HG03175 (cell line): ENCODE measurements at regions not wholly inside any gene's neighbourhood (a gene's known extent, or its start where the extent isn't known, plus 50 kb on each side); places are given as distances from the start of the nearest gene placed in this dataset.
"Not testable (repeated sequence)": the region's sequence is repeated elsewhere in the genome, so short reads cannot be mapped to it uniquely, and the experiment has no call there.

Experiments used
- ATAC-seq: cut with Tn5 transposase; IDR thresholded peaks from one replicate; pipeline ENCODE4 v1.9.1; 2021; ENCODE audit warnings: mild to moderate bottlenecking, moderate library complexity; ENCODE audit not compliant: unreplicated experiment

DNA sequence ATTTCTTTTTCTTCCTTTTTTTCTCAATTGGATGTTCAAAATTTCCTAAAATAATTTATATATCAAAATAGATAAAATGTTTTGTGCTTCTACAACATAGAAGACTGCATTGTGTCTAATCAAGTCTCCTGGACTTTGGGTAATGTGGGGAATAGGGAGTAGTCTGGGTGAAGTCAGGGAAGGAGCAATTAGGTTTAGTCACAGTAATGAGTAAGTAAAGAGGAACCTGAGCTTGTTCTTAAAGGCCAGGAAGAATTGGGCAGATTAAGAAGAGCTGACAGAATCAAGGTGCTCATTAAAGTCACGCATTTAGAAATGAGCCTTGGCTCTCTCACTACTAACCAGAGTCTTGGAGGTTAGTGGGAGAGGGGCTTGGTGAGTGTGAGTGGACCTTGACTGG lies 233.3 kb upstream of the SSTR1 start:
- no peak for ATAC-seq

GRCh38 chr14:37977481-37977880 lies 230.2 kb upstream of the SSTR1 start:
- no peak for ATAC-seq

DNA sequence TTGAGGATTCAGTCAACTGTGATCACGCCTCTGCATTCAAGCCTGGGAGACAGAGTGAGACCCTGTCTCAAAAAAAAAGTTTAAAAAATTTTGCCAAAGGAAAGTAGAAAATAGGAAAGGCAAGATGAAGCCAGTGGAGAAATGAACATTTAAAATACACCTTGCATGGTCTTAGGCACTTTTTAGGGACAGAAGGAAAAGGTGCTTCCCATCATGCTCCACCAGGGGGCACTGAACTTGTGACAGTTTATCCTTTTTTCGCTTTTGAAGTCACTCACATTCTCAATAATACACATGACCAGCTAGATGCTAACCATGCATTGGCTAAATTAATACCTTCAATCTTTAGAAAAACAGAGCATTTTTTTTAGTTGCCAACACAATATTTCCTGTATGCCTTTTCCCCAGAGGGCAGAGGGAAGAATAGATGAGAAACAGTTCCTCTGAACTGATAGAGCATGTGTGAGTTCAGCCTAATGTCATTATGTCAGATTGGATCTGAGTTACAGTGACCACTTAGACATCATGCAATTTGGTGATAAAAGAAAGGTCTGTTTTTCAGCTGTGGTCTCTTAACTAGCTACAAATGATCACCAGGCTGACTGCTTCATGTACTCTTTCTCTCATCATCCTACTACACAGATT lies 221.8 kb upstream of the SSTR1 start:
- ATAC-seq: no peak

DNA sequence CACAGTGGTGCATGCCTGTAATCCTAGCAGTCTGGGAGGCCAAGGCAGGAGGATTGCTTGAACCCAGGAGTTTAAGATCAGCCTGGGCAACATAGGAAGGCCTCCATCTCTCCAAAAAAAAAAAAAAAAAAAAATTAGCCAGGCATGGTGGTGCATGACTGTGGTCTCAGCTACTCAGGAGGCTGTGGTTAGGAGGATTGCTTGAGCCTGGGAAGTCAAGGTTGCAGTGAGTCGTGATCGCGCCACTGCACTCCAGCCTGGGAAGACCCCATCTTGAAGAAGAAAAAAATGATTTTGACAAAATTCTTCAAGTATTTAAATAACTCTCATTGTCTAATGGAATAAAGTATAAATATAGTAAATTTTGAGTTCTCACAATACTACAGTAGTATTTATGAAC lies 219.2 kb upstream of the SSTR1 start:
- ATAC-seq: no peak

GRCh38 chr14:37991027-37991426 lies 216.7 kb upstream of the SSTR1 start:
- no peak for ATAC-seq

- ATAC-seq: no peak
Measured at GRCh38 chr14:37992499-37992898, 215.2 kb upstream of the SSTR1 start.

DNA sequence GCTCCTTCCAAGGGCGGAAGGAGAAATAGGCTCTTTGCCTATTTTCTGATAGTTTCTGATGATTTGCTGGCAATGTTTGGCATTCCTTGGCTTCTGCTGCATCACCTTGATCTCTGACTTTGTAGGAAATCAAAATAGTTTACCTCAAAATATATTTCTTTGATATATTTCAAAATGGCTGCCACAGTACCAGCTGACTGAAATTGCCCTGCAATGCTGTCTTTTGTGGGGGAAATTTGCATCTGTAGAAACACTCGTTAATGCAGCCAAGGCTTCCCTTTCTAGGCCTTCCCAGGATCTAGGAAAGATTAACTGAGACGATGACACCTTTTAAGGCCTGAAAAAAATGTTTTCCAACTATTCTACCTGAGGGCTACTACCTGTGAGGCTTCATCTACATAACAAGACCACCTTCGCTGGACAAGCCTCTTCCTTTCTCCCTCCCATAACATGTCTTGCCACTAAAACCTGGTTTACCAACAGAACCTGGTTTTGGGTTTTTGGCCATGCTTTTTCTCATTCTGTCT lies 212.8 kb upstream of the SSTR1 start:
- no peak for ATAC-seq

GRCh38 chr14:37997017-37997416 lies 210.7 kb upstream of the SSTR1 start:
- no peak for ATAC-seq

DNA sequence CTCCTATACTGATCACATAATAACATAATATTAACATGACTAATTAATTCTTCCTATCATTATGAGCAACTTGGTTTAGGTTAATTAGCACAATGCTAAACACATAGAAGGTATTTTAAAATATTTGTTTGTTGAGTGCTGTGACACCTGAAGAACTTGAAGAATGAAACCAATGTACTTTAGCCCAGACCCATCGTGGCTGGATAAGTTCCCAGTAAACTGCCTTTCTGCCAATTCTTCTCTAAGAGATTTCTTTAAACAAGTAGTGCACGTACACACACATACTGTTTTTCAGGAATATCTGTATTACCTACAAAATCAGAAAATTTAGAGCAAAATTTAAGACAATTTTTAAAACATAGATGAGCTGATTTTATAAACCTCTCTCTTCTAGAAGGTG lies 207.4 kb upstream of the SSTR1 start:
- ATAC-seq: no peak

DNA sequence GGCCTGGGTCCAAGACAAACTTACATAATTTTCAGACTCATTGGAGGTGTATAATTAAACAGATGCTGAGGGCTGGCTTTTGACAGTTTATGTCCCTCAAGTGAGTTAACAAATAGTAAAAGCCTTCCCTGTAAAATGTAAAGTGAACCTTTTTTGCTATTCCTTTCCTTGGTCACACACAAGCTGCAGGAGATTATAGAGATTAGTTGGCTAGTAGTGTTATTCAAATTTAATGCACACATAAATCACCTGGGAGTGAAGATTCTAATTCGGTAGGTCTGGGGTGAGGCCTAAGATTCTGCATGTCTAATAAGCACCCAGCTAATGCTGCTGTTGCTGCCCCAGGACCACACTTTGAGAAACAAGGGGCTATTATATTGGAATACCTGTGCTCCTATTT lies 206.2 kb upstream of the SSTR1 start:
- no peak for ATAC-seq

DNA sequence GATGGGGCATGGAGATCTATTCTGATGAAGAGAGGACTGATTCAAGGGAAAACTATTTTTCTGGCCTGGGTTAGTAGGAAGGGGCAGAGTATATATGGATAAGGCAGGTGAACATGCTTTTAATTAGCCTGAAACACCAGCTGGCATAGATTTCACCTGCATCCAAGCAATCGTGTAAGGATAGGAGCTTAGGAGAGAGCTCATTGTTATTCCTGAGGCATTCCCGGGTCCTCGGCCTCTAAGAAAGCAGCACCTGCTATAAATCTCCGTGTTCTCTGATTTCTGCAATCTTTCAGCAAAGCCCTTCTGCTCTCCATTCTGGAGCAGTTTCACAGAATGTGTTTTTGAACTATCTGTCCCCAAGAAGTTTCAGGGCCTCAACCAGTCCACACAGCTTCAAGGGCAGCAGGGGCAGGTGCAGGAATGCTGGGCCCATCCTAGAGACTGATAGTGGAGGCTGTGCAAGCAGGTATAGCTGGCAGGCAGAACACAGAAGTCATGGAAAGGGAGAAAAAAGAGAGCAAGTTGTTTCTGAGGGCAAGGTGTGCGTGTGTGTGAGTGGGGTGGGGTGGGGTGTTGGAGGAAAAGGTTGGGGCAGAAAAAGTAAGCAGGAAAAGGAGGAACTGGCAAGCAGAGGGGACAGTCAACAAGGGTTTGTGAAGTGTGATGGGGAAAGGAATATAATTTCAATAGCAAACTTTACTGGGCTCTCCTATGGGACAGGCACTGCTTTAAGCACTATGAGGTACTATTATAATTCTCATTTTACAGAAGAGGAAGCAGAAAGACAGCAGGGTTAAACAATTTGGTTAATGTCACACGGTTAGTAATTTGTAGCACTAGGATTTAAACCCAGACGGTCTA lies 203.7 kb upstream of the SSTR1 start:
- no peak for ATAC-seq

DNA sequence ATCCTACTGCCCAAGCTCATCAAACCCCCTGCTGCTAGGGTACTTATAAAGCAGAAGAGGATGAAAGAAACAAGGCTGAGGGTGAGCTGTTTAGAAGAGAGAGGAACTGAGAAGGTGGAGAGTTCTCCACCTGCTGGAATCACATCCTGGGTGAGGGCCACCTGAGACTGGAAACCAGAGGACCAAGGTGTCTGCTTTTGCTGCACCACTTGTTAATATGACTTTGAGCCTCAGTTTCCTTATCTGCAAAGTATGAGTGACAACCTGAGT lies 203.2 kb upstream of the SSTR1 start:
- ATAC-seq: no peak

- not testable (repeated sequence) for ATAC-seq
Measured at GRCh38 chr14:38011156-38011555, 196.5 kb upstream of the SSTR1 start.

- ATAC-seq: no peak
Measured at GRCh38 chr14:38012056-38012455, 195.6 kb upstream of the SSTR1 start.

- ATAC-seq: no peak
Measured at GRCh38 chr14:38016497-38016896, 191.2 kb upstream of the SSTR1 start.

GRCh38 chr14:38021861-38022260 lies 185.8 kb upstream of the SSTR1 start:
- no peak for ATAC-seq

DNA sequence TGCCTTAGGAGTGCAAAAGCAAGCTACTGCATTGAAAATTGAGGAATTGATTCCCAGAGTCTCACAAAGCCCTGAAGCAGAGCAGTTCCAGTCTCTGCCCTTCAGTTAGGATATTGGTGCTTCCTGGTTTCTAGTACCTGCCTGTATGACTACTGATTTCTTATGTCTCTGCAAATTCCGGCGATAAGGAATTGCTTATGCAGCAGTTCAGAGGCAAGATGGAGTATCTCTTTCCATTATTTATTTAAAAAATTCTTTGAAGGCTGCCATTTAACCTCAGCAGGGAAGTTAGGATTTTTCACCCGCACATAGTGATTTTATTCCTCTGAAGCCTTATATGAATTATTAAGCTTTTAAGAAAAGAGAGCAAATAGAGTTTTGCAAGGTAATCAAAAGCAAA lies 184.9 kb upstream of the SSTR1 start:
- no peak for ATAC-seq

- no peak for ATAC-seq
Measured at GRCh38 chr14:38038171-38038570, 169.5 kb upstream of the SSTR1 start.

DNA sequence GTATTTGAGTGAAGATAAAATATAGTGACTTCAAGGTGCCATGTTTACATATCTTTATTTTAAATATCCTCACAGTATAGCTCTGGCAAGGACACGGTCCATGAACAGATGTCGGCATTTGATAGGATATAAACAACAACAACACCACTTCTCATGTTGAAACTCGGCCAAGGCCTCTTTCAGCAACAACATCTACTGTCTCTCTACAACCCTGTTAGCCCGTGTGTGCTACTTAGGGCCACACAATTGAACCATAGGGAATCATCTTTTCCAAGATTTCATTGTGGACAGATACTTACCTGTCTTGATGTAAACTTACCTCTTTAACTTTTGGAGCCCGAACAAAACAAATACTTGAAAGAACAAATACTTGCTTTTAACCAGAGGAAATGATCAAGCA lies 168.7 kb upstream of the SSTR1 start:
- no peak for ATAC-seq

- ATAC-seq: no peak
Measured at GRCh38 chr14:38039496-38039895, 168.2 kb upstream of the SSTR1 start.

GRCh38 chr14:38040411-38040810 lies 167.3 kb upstream of the SSTR1 start:
- ATAC-seq: no peak

- no peak for ATAC-seq
Measured at GRCh38 chr14:38042322-38042721, 165.4 kb upstream of the SSTR1 start.

- ATAC-seq: no peak
Measured at GRCh38 chr14:38044710-38045109, 163.0 kb upstream of the SSTR1 start.
